HG03045 (cell line): ENCODE measurements at regions not wholly inside any gene's neighbourhood (a gene's known extent, or its start where the extent isn't known, plus 50 kb on each side); places are given as distances from the start of the nearest gene placed in this dataset.
"Not testable (repeated sequence)": the region's sequence is repeated elsewhere in the genome, so short reads cannot be mapped to it uniquely, and the experiment has no call there.

Experiments used
- ATAC-seq: cut with Tn5 transposase; IDR thresholded peaks from one replicate; pipeline ENCODE4 v1.9.1; 2021; ENCODE audit warnings: mild to moderate bottlenecking, moderate library complexity; ENCODE audit not compliant: unreplicated experiment

GRCh38 chr11:112637876-112638275 is 323.3 kb upstream of the NCAM1 start:
- ATAC-seq: no peak

GRCh38 chr11:112639469-112639868 is 321.8 kb upstream of the NCAM1 start:
- ATAC-seq: no peak

- ATAC-seq: no peak
These were observed 317.8 kb upstream of the NCAM1 start for GRCh38 chr11:112643416-112643815.

GRCh38 chr11:112644410-112645131 is 316.6 kb upstream of the NCAM1 start:
- no peak for ATAC-seq

- ATAC-seq: no peak
These were observed 311.4 kb upstream of the NCAM1 start for GRCh38 chr11:112649856-112650255.

- ATAC-seq: no peak
These were observed 310.7 kb upstream of the NCAM1 start for GRCh38 chr11:112650527-112650926.

GRCh38 chr11:112651386-112651785 is 309.8 kb upstream of the NCAM1 start:
- no peak for ATAC-seq

GRCh38 chr11:112652786-112653390 is 308.3 kb upstream of the NCAM1 start:
- no peak for ATAC-seq

GRCh38 chr11:112655371-112655770 is 305.8 kb upstream of the NCAM1 start:
- no peak for ATAC-seq

GRCh38 chr11:112656772-112657428 is 304.3 kb upstream of the NCAM1 start:
- no peak for ATAC-seq

GRCh38 chr11:112658431-112658878 is 302.8 kb upstream of the NCAM1 start:
- ATAC-seq: no peak

GRCh38 chr11:112661146-112661545 is 300.1 kb upstream of the NCAM1 start:
- ATAC-seq: no peak

- ATAC-seq: no peak
These were observed 299.6 kb upstream of the NCAM1 start for GRCh38 chr11:112661571-112661970.

- ATAC-seq: no peak
These were observed 298.7 kb upstream of the NCAM1 start for GRCh38 chr11:112662554-112662953.

- ATAC-seq: no peak
These were observed 297.1 kb upstream of the NCAM1 start for GRCh38 chr11:112663947-112664634.

- no peak for ATAC-seq
These were observed 295.9 kb upstream of the NCAM1 start for GRCh38 chr11:112665291-112665690.

- ATAC-seq: no peak
These were observed 295.0 kb upstream of the NCAM1 start for GRCh38 chr11:112666253-112666652.

- ATAC-seq: no peak
These were observed 290.2 kb upstream of the NCAM1 start for GRCh38 chr11:112670806-112671570.

- not testable (repeated sequence) for ATAC-seq
These were observed 287.8 kb upstream of the NCAM1 start for GRCh38 chr11:112673401-112673800.

- ATAC-seq: no peak
These were observed 276.1 kb upstream of the NCAM1 start for GRCh38 chr11:112685111-112685510.

- ATAC-seq: no peak
These were observed 271.4 kb upstream of the NCAM1 start for GRCh38 chr11:112689851-112690250.
